ENCODE measurements at regions not wholly inside any gene's neighbourhood (a gene's known extent, or its start where the extent isn't known, plus 50 kb on each side); places are given as distances from the start of the nearest gene placed in this dataset.

DNA sequence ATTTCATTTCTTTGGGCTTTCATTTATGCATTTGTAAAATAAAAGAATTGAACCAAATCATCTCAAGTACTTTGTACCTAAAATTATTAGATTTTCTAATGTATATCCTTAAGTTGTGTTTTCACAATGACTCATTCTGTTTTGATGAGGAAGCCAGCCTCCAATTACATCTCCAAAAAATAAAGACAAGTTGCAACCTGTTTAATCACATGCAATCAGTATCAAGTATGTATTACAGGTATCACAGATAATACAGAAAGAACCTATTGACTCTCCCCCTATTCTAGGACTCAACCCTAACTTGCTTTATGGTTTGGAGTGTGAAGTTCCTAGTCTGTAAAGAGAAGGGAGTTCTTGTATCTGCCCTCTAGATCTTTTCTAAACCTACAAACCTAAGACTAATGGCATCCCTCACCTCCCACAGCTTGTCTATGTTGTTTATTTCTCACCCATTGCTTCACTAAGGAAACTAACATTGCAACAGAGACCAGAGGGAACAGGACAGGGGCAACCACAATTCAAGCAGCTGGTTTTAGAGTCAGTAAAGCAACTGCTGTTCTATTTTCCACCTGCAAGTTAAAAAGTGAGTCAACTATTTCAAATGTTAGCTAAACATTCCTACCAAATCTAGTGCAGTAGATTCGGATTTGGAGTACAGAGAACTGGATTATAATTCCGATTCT, 141.1 kb upstream of the ETAA1 start:
- no peak for TF ChIP-seq POLR2A (IDR thresholded peaks at IDR 0.05)
- TF ChIP-seq, protein P1, sequence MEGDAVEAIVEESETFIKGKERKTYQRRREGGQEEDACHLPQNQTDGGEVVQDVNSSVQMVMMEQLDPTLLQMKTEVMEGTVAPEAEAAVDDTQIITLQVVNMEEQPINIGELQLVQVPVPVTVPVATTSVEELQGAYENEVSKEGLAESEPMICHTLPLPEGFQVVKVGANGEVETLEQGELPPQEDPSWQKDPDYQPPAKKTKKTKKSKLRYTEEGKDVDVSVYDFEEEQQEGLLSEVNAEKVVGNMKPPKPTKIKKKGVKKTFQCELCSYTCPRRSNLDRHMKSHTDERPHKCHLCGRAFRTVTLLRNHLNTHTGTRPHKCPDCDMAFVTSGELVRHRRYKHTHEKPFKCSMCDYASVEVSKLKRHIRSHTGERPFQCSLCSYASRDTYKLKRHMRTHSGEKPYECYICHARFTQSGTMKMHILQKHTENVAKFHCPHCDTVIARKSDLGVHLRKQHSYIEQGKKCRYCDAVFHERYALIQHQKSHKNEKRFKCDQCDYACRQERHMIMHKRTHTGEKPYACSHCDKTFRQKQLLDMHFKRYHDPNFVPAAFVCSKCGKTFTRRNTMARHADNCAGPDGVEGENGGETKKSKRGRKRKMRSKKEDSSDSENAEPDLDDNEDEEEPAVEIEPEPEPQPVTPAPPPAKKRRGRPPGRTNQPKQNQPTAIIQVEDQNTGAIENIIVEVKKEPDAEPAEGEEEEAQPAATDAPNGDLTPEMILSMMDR (IDR thresholded peaks at IDR 0.05) = no peak
